ENCODE measurements at regions not wholly inside any gene's neighbourhood (a gene's known extent, or its start where the extent isn't known, plus 50 kb on each side); places are given as distances from the start of the nearest gene placed in this dataset.
"Not testable (repeated sequence)": the region's sequence is repeated elsewhere in the genome, so short reads cannot be mapped to it uniquely, and the experiment has no call there.

- DNase-seq (ENCODE audit: low spot score) = no peak
Measured at GRCh38 chr9:29609282-29609681, 2036.0 kb upstream of the C9orf72 start.

- DNase-seq (ENCODE audit: low spot score) = no peak
Measured at GRCh38 chr9:29613773-29614172, 2040.5 kb upstream of the C9orf72 start.

- DNase-seq (ENCODE audit: low spot score) = no peak
Measured at GRCh38 chr9:29616844-29617243, 2043.6 kb upstream of the C9orf72 start.

- no peak for DNase-seq (ENCODE audit: low spot score)
Measured at GRCh38 chr9:29625292-29625731, 2052.0 kb upstream of the C9orf72 start.

GRCh38 chr9:29625931-29626330 lies 2052.7 kb upstream of the C9orf72 start:
- no peak for DNase-seq (ENCODE audit: low spot score)

GRCh38 chr9:29628856-29629255 lies 2055.6 kb upstream of the C9orf72 start:
- not testable (repeated sequence) for DNase-seq (ENCODE audit: low spot score)

GRCh38 chr9:29637471-29638237 lies 2064.4 kb upstream of the C9orf72 start:
- no peak for DNase-seq (ENCODE audit: low spot score)

GRCh38 chr9:29640507-29640906 lies 2067.2 kb upstream of the C9orf72 start:
- DNase-seq (ENCODE audit: low spot score) = no peak

- DNase-seq (ENCODE audit: low spot score) = no peak
Measured at GRCh38 chr9:29644514-29644913, 2071.2 kb upstream of the C9orf72 start.

- no peak for DNase-seq (ENCODE audit: low spot score)
Measured at GRCh38 chr9:29647451-29647850, 2074.2 kb upstream of the C9orf72 start.

- no peak for DNase-seq (ENCODE audit: low spot score)
Measured at GRCh38 chr9:29648132-29648531, 2074.9 kb upstream of the C9orf72 start.

- no peak for DNase-seq (ENCODE audit: low spot score)
Measured at GRCh38 chr9:29648601-29649000, 2075.3 kb upstream of the C9orf72 start.

GRCh38 chr9:29656641-29657406 lies 2083.5 kb upstream of the C9orf72 start:
- no peak for DNase-seq (ENCODE audit: low spot score)

- no peak for DNase-seq (ENCODE audit: low spot score)
Measured at GRCh38 chr9:29657821-29658220, 2084.5 kb upstream of the C9orf72 start.

GRCh38 chr9:29659014-29659413 lies 2085.7 kb upstream of the C9orf72 start:
- DNase-seq (ENCODE audit: low spot score) = no peak

- no peak for DNase-seq (ENCODE audit: low spot score)
Measured at GRCh38 chr9:29659736-29660135, 2086.5 kb upstream of the C9orf72 start.

GRCh38 chr9:29668732-29669131 lies 2095.5 kb upstream of the C9orf72 start:
- no peak for DNase-seq (ENCODE audit: low spot score)

GRCh38 chr9:29669613-29670012 lies 2096.3 kb upstream of the C9orf72 start:
- no peak for DNase-seq (ENCODE audit: low spot score)

- DNase-seq (ENCODE audit: low spot score) = no peak
Measured at GRCh38 chr9:29685531-29685930, 2112.2 kb upstream of the C9orf72 start.

- no peak for DNase-seq (ENCODE audit: low spot score)
Measured at GRCh38 chr9:29691145-29691544, 2117.9 kb upstream of the C9orf72 start.

- no peak for DNase-seq (ENCODE audit: low spot score)
Measured at GRCh38 chr9:29691758-29692407, 2118.6 kb upstream of the C9orf72 start.

GRCh38 chr9:29697011-29697410 lies 2123.7 kb upstream of the C9orf72 start:
- no peak for DNase-seq (ENCODE audit: low spot score)

- no peak for DNase-seq (ENCODE audit: low spot score)
Measured at GRCh38 chr9:29701559-29701958, 2128.3 kb upstream of the C9orf72 start.

Data from AG20443 (cell line).